Adipose tissue (tissue), 3 donors: ENCODE measurements at regions not wholly inside any gene's neighbourhood (a gene's known extent, or its start where the extent isn't known, plus 50 kb on each side); places are given as distances from the start of the nearest gene placed in this dataset.

ENCODE experiments used
- H3K27ac ChIP-seq: one replicate; pipeline ENCODE4 v1.5.1; 2013; ENCODE audit warnings: low read depth, low read length
- WGBS, 3 donors: extraction: QIAGEN DNeasy Blood & Tissue Kit; methylation state at CpG; one replicate each; pipeline ENCODE4 v1.1.7; 2013; 5-methylcytosine and 5-hydroxymethylcytosine counted together
- donor health status: healthy with polysubstance abuse.
- donor health status: Bipolar disorder and iron deficiency.
- donor health status: healthy.

DNA sequence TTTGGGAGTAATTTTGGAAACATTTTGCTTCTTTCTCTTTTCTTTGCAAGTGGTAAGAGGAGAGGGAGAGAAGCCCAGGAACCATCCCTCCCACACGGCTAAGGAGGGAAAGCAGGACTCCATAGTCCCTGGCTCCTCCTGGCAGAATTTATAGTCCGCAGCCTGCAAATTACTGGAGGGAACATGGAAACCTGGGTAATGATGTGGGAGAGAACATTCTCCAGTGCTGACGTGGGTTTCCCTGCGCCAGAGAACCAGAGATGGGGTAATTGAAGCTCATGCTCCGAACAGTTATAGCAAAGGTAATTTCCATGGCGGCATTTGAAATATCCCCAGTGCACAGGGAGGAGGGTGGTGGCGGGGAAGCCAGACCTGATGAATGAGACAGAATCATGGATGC is 320.4 kb downstream of the RPS24 start:
- WGBS, 3 donors, result 69 to 85% (median 72%) methylated on average over 7 of the region's 7 CpGs
- no peak overlapping the region for H3K27ac ChIP-seq

DNA sequence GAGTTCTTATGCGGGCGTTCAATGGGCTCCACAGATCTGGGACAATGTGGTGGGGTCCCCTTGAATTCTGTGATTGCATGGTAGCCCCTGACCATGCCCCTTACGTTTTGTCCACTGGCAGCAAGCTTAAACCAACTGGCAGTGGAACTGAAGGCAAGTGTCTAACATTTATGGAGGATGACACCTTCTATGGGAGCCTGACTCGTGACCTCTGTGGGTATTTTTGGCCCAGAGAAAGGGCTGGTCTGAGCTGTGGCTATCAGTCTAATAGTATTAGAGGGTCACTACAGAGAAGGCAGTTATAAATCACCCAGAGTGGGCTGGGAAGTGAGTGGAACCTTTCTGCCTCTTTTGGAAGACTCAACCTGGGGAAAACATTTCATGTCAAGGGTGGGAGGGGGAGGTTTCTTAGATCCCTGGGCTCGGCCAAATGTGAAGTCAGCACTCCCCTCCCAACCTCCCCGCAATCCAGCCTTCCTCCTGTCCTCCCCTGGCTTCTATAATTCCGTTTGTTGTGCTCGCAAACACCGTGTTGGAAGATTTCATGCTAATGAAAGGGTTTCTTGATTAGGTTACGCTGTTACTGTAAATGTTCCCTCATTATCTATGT is 322.7 kb downstream of the RPS24 start:
- 80 to 91% (median 86%) methylated on average over 10 of the region's 10 CpGs for WGBS, 3 donors
- H3K27ac ChIP-seq, result no peak overlapping the region

DNA sequence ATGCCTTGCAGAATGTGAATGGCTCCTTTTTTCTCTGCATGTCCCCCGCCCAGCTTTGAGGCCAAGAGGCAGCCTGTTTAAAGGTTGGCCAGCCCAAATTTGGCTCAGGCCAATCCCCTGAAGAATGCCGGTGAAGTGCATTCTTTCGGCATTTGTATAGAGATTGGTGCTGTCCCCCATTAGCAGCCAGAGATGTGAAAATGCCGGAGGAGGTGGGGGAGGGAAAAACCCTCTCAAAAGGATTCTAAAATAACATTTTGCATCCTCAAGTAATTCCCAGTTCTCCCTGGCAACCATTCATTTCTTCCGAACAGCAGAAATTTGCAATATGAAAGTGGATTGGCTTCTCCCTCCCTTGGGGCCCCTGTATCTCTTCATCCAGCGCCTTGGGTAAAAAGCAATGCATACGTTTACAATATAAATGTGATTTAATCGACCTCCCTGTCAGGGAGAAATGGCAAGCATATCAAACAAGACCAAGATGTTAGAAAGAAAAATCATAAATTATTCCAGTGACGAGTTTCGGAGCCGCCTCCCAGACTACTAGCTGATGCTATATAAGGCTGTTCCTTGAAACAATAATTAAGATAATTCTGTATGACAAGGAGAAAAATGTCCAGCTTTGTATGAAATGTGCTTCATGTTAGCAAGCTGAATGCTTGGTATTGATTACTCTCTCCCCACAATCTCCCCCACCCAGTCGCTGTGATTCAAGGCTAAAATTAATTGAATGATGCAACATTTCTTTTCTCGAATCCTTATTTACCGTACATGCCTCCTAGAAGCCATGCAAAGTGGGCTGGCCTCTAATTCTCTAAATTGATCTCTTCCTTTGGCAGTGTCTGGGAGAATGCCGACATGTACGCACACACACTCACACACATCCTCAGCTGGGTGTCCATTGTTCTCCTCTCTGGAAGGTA is 323.7 kb downstream of the RPS24 start:
- WGBS, 3 donors, result 51 to 55% (median 54%) methylated on average over 16 of the region's 16 CpGs
- H3K27ac ChIP-seq, result no peak overlapping the region

DNA sequence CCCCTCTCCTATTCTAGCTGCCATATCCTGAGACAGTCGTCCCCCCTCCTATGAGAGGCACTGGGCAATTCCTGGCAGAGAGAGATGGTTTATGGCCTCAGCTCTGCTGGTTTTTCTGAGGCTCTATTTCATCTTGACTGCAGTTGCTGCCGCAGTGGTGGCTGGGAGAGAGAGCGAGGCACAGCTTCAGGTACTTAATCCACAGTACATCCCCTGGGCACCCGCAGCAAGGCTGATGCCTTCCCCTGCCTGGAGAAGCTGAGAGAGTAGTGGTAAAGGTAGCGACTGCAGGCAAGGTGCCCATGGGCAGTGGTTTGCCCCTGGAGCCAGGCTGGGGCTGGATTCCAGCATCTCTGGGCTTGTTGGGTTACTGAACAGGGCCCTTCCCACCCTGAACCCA is 324.7 kb downstream of the RPS24 start:
- no peak overlapping the region for H3K27ac ChIP-seq
- 77 to 93% (median 86%) methylated on average over 5 of the region's 5 CpGs for WGBS, 3 donors

DNA sequence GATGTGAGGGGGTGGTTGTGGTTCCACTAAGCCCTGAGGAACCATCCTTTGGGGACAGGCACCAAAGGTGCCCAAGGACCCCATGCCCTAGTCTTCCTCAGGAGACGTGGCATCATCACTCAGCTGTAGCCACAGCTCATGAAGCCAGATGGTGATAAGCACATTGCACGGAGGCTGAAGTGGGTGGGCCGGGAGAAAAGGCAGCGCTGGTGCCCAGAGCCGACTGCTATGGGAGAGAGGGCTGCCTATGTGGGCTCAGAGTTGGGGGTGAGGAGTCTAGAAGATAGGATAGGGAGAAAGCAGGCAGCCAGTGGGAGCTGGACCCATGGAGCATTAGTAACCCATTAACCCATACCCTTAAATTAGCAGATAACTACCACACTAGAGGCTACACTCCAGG is 325.3 kb downstream of the RPS24 start:
- 80 to 98% (median 90%) methylated on average over 5 of the region's 5 CpGs for WGBS, 3 donors
- no peak overlapping the region for H3K27ac ChIP-seq

DNA sequence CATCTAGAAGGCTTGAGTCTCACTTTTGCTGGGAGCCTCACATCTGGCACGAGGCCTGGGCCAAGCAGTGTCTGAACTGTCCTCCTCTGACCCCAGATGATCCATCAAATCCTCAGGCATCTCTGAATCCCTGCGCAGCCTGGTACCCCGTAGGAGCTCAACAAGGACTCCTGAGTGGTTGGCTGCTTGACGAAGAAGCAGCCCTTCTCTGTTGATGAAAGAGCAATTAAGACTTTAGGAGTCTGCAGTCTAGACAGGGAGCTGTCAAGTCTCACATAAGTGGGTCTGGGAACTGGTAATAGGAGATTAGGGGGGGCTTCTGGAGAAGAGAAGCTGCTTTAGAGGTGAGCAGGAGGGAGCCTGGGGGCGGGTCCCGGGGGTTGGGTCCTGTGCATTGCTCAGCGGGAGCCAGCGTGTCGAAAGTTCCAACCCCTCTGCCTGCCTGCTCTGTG is 326.0 kb downstream of the RPS24 start:
- H3K27ac ChIP-seq, result no peak overlapping the region
- 59 to 66% (median 61%) methylated on average over 7 to 9 of the region's 9 CpGs for WGBS, 3 donors

DNA sequence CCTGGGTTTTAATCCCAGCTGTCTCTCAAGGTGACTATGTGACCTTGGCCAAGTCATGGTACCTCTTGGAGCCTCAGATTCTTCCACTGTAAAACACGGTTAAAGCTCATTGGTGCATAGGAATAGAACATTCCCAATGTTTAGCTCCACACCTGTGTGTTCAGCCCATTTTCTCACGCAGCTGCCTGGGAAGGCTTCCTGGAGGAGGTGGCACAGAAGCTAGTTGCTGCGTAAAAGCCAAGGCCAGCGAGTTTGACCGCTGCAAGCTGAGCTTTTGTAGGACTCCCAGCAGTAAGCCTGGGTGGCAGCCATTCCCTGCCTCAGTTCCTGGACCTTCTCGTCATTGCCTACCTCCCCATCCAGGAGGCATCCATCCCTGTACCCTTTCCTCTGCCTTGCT is 326.6 kb downstream of the RPS24 start:
- WGBS, 3 donors, result 82 to 94% (median 94%) methylated on average over 6 of the region's 6 CpGs
- no peak overlapping the region for H3K27ac ChIP-seq

DNA sequence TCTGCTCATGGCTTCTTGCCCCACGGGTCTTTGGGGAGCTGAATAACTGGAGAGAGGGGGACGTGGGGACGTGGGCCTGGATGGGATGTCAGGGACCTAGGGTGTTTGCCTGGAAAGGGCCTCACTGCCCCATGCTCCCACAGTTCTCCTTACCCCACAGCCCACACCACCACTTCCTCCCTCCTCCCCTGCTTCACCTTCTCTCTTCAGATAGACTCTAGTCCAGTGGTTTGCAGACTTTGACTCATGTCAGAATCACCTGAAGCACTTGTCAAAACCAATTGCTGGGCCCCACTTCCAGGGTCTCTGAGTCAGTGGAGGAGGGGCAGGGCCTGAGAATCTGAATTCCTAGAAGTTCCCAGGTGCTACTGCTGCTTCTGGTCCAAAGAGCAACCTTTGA is 327.4 kb downstream of the RPS24 start:
- H3K27ac ChIP-seq, result no peak overlapping the region
- 84 to 94% (median 86%) methylated on average over 3 of the region's 3 CpGs for WGBS, 3 donors

DNA sequence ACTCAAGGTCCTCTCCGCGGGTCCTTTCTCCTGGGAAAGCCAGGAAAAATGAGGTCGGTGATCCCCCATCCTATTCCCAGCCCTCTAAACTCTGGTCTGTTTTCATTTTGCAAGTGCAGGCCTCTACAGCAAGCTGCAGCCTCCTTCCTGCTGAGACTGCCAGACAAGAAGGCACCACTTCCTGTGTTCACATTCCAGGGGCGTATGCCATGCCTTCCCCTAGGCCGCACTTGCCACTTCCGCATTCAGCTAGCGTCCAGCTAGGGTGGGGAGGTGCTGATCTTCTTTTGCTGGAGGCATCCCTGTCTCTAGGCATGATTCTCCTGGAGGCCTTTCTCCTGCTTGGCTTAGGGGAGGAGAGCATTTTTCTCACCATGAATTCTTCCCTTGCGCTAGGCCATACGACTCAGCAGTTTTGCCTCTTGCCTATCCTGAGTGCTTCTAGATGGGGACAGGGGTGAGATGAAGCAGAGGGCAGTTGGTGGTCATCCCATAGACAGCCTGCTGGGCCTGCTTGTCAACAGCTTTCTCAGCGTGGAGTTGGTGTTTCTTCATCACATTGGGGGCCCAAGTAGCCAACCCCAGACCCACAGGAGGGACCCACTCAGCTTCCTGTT is 328.9 kb downstream of the RPS24 start:
- no peak overlapping the region for H3K27ac ChIP-seq
- 61 to 76% (median 65%) methylated on average over 10 of the region's 10 CpGs for WGBS, 3 donors

DNA sequence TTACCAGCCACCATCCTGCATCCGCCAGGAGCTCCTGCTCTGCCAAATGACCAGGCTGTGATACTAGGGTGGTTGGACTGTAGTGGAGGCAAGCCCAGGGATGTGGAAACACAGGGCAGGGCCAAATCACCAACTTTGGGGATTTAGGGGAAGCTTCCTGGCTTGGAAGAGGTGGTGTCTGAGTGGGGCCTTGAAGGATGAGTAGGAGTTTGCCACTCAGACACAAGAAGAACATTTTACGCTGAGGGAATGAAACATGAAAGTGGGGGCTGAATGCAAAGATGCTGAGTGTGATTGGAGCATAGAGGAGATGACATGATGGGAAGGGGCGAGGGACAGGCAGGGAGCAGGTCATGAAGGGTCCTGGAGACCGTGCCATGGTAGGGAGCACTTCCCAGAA is 329.5 kb downstream of the RPS24 start:
- 97 to 100% (median 98%) methylated on average over 4 of the region's 4 CpGs for WGBS, 3 donors
- no peak overlapping the region for H3K27ac ChIP-seq

DNA sequence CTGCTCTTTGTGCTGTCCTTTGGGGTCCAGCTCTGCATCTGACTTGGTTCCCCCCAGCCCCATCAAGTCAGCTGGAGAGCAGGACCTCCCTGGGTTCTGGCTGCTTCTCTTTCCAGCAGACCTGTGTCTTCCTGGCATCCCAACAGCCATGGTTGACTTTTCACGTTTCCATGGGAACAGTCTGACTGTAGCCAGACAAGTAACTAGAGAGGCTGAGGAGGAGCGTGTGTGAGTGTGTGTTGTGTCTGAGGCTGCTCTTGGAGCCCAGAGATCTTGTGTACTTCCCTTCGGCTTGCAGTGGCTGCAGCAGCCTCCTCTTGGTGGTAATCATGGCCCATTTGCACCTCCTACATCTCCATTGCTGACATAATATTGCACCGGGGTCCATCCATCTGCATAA is 332.0 kb downstream of the RPS24 start:
- H3K27ac ChIP-seq, result no peak overlapping the region
- 71 to 85% (median 77%) methylated on average over 4 of the region's 4 CpGs for WGBS, 3 donors

DNA sequence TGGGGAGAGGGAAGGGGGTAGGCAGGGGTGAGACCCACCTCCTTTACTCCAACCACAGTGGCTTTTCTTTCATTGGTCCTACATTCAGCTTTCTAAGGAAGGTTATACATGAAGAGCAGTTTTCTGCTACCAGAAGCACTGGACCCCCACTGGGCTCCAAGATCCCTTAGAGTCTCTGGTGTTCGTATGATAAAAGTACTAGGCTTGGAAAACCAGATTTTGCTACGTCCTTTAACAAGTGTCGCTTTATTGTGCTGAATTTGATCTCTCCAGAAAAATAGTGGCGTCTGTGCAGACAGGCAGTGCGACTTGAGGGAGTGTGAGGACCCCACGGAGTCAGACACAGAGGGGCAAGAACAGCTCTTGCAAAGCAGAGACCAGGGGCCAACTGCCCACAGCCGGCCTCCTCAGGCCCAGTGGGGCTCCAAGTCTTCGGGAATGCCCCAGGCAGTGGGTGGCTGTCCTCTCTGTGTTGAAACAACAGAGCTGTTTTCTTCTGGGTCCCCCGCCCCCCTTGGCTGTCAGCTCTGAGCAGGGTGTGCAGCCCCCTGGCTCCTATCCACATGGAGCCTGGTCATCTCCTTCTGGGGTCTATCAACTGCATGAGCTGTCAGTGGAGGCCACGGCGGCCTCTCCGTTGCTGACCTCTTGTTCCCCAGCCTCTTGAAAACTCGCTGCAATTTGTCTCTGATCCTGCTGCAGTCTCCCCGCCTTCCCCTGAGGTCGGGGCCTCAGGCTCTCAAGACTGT is 333.2 kb downstream of the RPS24 start:
- H3K27ac ChIP-seq, result no peak overlapping the region
- WGBS, 3 donors, result 74 to 80% (median 80%) methylated on average over 15 of the region's 15 CpGs

DNA sequence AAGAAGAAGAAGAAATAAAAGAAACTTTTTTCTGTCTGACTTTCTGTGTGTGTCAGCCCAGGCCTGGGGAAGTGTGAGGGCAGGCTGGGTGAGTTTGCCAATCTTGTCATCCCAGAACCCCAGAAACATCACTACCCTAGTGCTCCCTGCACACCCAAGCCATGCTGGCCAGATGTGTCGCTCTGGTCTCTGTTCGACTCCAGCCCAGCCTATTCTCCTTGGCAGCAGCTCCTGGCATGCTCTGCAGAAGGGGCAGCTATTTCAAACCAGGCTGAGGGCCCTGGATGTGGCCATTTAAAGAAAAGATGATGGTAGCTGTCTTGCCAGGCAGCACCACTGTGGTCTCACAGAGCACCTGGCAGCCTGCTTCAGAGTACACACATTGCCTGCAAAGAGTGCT is 334.1 kb downstream of the RPS24 start:
- 76 to 82% (median 78%) methylated on average over 2 of the region's 2 CpGs for WGBS, 3 donors
- no peak overlapping the region for H3K27ac ChIP-seq

DNA sequence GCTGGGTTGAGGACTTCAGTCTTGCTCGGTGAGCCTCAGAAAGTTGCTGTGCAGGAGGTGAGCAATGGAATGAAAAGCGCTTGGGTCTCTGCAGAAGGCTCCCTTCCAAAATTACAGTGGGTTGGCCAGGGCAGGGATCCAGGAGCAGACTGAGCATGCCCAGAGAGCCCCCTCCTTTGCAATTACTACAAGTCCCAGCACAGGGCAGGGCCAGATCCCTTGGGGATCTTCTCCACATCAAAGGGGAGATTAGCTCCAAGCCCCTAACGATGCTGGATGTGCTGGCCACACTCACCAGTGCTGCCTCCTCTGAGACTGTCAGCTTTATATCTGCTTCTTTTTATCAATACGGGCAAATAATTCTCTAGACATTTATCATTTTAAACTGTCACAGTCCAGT is 337.5 kb downstream of the RPS24 start:
- WGBS, 3 donors, result 43 to 55% (median 54%) methylated on average over 4 of the region's 4 CpGs
- no peak overlapping the region for H3K27ac ChIP-seq

DNA sequence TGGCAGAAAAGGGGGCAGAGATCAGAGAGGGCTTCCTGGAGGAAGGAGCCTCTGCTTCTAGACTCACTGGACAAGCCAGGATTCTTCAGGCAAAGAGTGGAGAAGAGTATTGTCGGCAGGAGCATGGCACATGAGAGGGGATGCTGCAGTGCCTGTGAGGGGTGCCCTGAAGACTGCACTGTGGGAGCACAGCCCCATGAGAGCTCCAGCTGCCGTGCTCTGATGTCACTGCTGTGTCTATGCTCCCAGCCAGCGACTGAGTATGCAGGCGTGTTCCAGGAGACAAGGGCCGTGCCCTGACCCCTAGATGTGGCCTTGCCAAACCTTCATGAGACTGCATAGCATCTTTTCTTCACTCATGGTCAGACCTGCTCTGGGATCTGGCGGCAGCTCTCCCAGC is 339.1 kb downstream of the RPS24 start:
- H3K27ac ChIP-seq, result no peak overlapping the region
- 85 to 90% (median 86%) methylated on average over 6 of the region's 6 CpGs for WGBS, 3 donors

DNA sequence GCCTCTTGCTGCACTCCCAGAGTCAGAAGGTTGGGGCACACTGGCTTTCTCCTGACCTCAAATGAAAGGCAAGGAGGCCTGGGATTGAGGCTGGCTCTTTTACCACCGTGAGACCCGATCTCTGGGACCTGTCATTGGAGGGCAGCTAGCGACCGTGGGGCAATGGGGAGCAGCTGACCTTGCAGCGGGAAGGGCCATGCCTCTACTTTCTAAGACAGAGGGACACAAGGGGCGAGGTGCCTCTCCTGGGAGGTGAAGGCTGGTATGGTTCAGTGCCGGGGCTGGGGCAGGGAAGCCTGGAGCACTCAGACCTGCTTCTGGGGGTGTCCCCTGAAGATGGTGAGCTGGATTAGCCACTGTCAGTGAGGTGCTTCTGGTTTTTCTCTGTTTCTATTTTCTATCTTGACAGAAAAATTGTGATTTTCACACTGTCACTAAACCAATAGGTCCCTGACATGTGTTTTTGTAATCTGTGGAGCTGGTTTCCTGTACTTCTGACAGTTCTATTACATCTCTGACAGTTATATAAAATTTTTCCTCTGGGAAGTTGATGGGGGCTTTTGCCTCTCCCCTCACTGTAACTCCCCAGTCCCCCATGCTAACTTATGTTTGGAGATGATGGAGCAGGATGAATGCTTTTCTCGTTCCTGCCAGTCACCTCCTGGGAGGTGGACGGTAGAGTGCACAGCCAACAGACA is 340.8 kb downstream of the RPS24 start:
- WGBS, 3 donors, result 86 to 93% (median 91%) methylated on average over 9 of the region's 9 CpGs
- no peak overlapping the region for H3K27ac ChIP-seq

DNA sequence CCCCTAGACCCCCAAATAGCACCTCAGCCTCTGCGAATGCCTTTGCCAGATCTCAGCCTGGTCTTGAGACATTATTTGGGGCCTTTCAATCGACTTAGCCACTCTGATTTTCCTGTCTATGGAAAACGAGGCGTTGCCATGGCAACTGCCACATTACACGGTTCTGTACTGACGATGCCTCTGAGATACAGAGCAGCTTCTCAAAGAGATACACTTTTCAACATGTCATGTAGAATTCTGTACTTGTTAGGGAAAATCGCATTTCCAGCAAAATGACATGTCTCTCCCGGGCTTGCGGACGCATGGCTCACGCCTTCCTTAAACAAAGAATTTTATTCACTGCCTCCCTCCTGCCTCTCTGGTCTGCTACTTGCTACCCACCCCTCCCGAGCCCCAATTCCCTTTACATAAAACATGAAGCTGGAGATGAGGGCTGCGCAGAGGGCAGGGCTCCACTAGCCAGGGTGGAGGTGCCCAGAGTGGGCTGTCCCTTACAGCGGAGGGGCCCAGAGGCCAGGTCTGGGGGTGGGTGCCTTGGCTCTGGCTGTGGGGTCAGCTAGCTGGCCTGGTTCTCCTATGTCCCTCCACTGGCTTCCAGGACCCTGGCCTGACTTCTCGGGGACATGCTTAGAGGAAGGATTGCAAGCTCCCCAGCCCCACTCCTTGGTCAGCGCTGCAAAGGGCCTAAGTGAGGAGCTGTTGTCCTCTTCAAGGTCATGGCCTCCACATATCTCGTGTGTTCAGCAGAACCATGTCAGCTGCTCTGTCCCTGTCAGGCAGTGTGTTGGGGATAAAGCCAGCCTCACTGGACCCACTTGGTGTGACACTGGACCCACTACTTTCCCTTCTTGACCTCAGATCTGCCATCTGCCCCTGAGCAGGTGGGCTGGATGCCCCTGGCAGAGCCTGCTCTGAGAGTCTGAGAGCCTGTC is 342.5 kb downstream of the RPS24 start:
- WGBS, 3 donors, result 70 to 86% (median 85%) methylated on average over 17 of the region's 17 CpGs
- no peak overlapping the region for H3K27ac ChIP-seq
